ENCODE measurements at regions not wholly inside any gene's neighbourhood (a gene's known extent, or its start where the extent isn't known, plus 50 kb on each side); places are given as distances from the start of the nearest gene placed in this dataset.
"Not testable (repeated sequence)": the region's sequence is repeated elsewhere in the genome, so short reads cannot be mapped to it uniquely, and the experiment has no call there.

- not testable (repeated sequence) for TF ChIP-seq REPIN1 (tag by site-specific recombination; IDR thresholded peaks at IDR 0.05; ENCODE audit: low read depth); ZNF488 (tag by site-specific recombination; IDR thresholded peaks at IDR 0.05); ZNF10 (tag by site-specific recombination; IDR thresholded peaks at IDR 0.05); CTCF (tag by site-specific recombination; IDR thresholded peaks at IDR 0.05); ZNF280D (tag by site-specific recombination; IDR thresholded peaks at IDR 0.05); PRDM1 (tag by site-specific recombination; IDR thresholded peaks at IDR 0.05); ZNF24 (tag by site-specific recombination; IDR thresholded peaks at IDR 0.05); YY1 (tag by site-specific recombination; IDR thresholded peaks at IDR 0.05); ZSCAN4 (tag by site-specific recombination; IDR thresholded peaks at IDR 0.05); KLF16 (tag by site-specific recombination; IDR thresholded peaks at IDR 0.05); ZNF404 (tag by site-specific recombination; IDR thresholded peaks at IDR 0.05); ZNF366 (tag by site-specific recombination; conservative IDR thresholded peaks at IDR 0.05); ZNF174 (tag by site-specific recombination; IDR thresholded peaks at IDR 0.05); ZNF302 (tag by site-specific recombination; IDR thresholded peaks at IDR 0.05; ENCODE audit: low read depth)
Measured at GRCh38 chr13:95430525-95430924, 122.0 kb upstream of the CLDN10 start.
